Stimulated activated CD8-positive, alpha-beta memory T cell treated with anti-CD3 and anti-CD28 coated beads, Interleukin-7, amount 100 ng/mL, for 48 hours (primary cell): ENCODE measurements at regions not wholly inside any gene's neighbourhood (a gene's known extent, or its start where the extent isn't known, plus 50 kb on each side); places are given as distances from the start of the nearest gene placed in this dataset.

Experiments
- DNase-seq, 2 donors: peaks; one replicate each; pipeline ENCODE4 v3.0.0-alpha.2; 2020; ENCODE audit warnings: low read depth in 1 of 2; ENCODE audit errors: extremely low read depth in 1 of 2

GRCh38 chr4:160175064-160175643 lies 1072.3 kb downstream of the RAPGEF2 start:
- no peak for DNase-seq

- DNase-seq = no peak
These were observed 1077.3 kb downstream of the RAPGEF2 start for GRCh38 chr4:160180211-160180610.

GRCh38 chr4:160182727-160183126 lies 1079.8 kb downstream of the RAPGEF2 start:
- no peak for DNase-seq

GRCh38 chr4:160184884-160185283 lies 1082.0 kb downstream of the RAPGEF2 start:
- no peak for DNase-seq

GRCh38 chr4:160193787-160194186 lies 1090.9 kb downstream of the RAPGEF2 start:
- DNase-seq = no peak

GRCh38 chr4:160194716-160195115 lies 1091.8 kb downstream of the RAPGEF2 start:
- no peak for DNase-seq

GRCh38 chr4:160202802-160203201 lies 1099.9 kb downstream of the RAPGEF2 start:
- DNase-seq = no peak

- no peak for DNase-seq
These were observed 1109.2 kb downstream of the RAPGEF2 start for GRCh38 chr4:160212078-160212477.

- no peak for DNase-seq
These were observed 1110.5 kb downstream of the RAPGEF2 start for GRCh38 chr4:160213366-160213765.

GRCh38 chr4:160217352-160217751 lies 1114.5 kb downstream of the RAPGEF2 start:
- no peak for DNase-seq

- no peak for DNase-seq
These were observed 1121.2 kb downstream of the RAPGEF2 start for GRCh38 chr4:160224049-160224448.

- no peak for DNase-seq
These were observed 1130.3 kb downstream of the RAPGEF2 start for GRCh38 chr4:160233141-160233540.

- no peak for DNase-seq
These were observed 1132.4 kb downstream of the RAPGEF2 start for GRCh38 chr4:160235285-160235684.

- DNase-seq = no peak
These were observed 1132.9 kb downstream of the RAPGEF2 start for GRCh38 chr4:160235771-160236170.

GRCh38 chr4:160238790-160239189 lies 1135.9 kb downstream of the RAPGEF2 start:
- no peak for DNase-seq

- DNase-seq = no peak
These were observed 1144.3 kb downstream of the RAPGEF2 start for GRCh38 chr4:160247091-160247656.

GRCh38 chr4:160251522-160252170 lies 1148.8 kb downstream of the RAPGEF2 start:
- DNase-seq = no peak

- DNase-seq = no peak
These were observed 1154.4 kb downstream of the RAPGEF2 start for GRCh38 chr4:160257318-160257717.

GRCh38 chr4:160265014-160265413 lies 1162.1 kb downstream of the RAPGEF2 start:
- no peak for DNase-seq

GRCh38 chr4:160265836-160266235 lies 1163.0 kb downstream of the RAPGEF2 start:
- DNase-seq = no peak

- DNase-seq = no peak
These were observed 1174.0 kb downstream of the RAPGEF2 start for GRCh38 chr4:160276785-160277325.

- DNase-seq = no peak
These were observed 1180.2 kb downstream of the RAPGEF2 start for GRCh38 chr4:160283081-160283480.
